Muscle layer of colon (tissue), 2 donors: ENCODE measurements at regions not wholly inside any gene's neighbourhood (a gene's known extent, or its start where the extent isn't known, plus 50 kb on each side); places are given as distances from the start of the nearest gene placed in this dataset.
"Not testable (repeated sequence)": the region's sequence is repeated elsewhere in the genome, so short reads cannot be mapped to it uniquely, and the experiment has no call there.

ENCODE experiments used
- H3K27ac ChIP-seq: one replicate; pipeline ENCODE4 v1.7.0; 2013; ENCODE audit warnings: low read depth, mild to moderate bottlenecking, low read length, moderate library complexity
- H3K27me3 ChIP-seq, 2 donors: one replicate each; pipeline ENCODE4 v1.7.0; 2013; ENCODE audit warnings: low read length in 2 of 2, mild to moderate bottlenecking in 2 of 2; ENCODE audit not compliant: insufficient read depth in 2 of 2, control insufficient read depth in 1 of 2
- H3K36me3 ChIP-seq: one replicate; pipeline ENCODE4 v1.7.0; 2013; ENCODE audit warnings: mild to moderate bottlenecking, low read length; ENCODE audit not compliant: insufficient read depth
- H3K4me1 ChIP-seq: one replicate; pipeline ENCODE4 v1.7.0; 2013; ENCODE audit warnings: mild to moderate bottlenecking, low read length; ENCODE audit not compliant: insufficient read depth
- H3K4me3 ChIP-seq, 2 donors: one replicate each; pipeline ENCODE4 v1.7.0; 2013; ENCODE audit warnings: low read length in 2 of 2, low read depth in 1 of 2, mild to moderate bottlenecking in 1 of 2, moderate library complexity in 1 of 2
- H3K9ac ChIP-seq: one replicate; pipeline ENCODE4 v1.7.0; 2013; ENCODE audit warnings: low read length
- H3K9me3 ChIP-seq: one replicate; pipeline ENCODE4 v1.7.0; 2013; ENCODE audit warnings: mild to moderate bottlenecking, low read length
- donor health status: abdominal sarcoma.
- donor health status: Adenocarcinoma of cecum.

- Histone ChIP-seq H3K4me1 (no peaks in the 10 kb centered on the region), H3K9ac (no peak overlapping the region), H3K9me3 (no peaks in the 10 kb centered on the region), H3K36me3 (no peaks in the 10 kb centered on the region), H3K27ac (no peak overlapping the region), H3K27me3 (no peaks in the 10 kb centered on the region), H3K4me3 (no peak overlapping the region)
Measured at GRCh38 chr11:127962416-127962815, 624.9 kb downstream of the ETS1 start.

- Histone ChIP-seq H3K36me3 (no peaks in the 10 kb centered on the region), H3K27ac (no peak overlapping the region), H3K27me3 (no peaks in the 10 kb centered on the region), H3K9ac (no peak overlapping the region), H3K4me3 (no peak overlapping the region), H3K4me1 (no peaks in the 10 kb centered on the region), H3K9me3 (no peaks in the 10 kb centered on the region)
Measured at GRCh38 chr11:127950162-127950561, 637.2 kb downstream of the ETS1 start.

GRCh38 chr11:127943763-127944162, 643.6 kb downstream of the ETS1 start:
- Histone ChIP-seq H3K4me1 (no peaks in the 10 kb centered on the region), H3K4me3 (no peak overlapping the region), H3K27me3 (no peaks in the 10 kb centered on the region), H3K27ac (no peak overlapping the region), H3K9me3 (no peaks in the 10 kb centered on the region), H3K36me3 (no peaks in the 10 kb centered on the region), H3K9ac (no peak overlapping the region)

- H3K36me3 ChIP-seq = no peaks in the 10 kb centered on the region
- H3K4me1 ChIP-seq = no peaks in the 10 kb centered on the region
- H3K27me3 ChIP-seq = no peaks in the 10 kb centered on the region
- no peak overlapping the region for H3K27ac ChIP-seq
- no peaks in the 10 kb centered on the region for H3K9me3 ChIP-seq
- H3K4me3 ChIP-seq = no peak overlapping the region
- no peak overlapping the region for H3K9ac ChIP-seq
Measured at GRCh38 chr11:127943152-127943551, 644.2 kb downstream of the ETS1 start.

GRCh38 chr11:127941554-127941953, 645.8 kb downstream of the ETS1 start:
- H3K27me3 ChIP-seq, H3K4me1 ChIP-seq, H3K27ac ChIP-seq, H3K36me3 ChIP-seq, H3K9me3 ChIP-seq, H3K9ac ChIP-seq, H3K4me3 ChIP-seq: not testable (repeated sequence)

GRCh38 chr11:127939000-127939399, 648.4 kb downstream of the ETS1 start:
- Histone ChIP-seq H3K36me3 (no peaks in the 10 kb centered on the region), H3K9me3 (no peaks in the 10 kb centered on the region), H3K4me3 (no peak overlapping the region), H3K9ac (no peak overlapping the region), H3K27ac (no peak overlapping the region), H3K27me3 (no peaks in the 10 kb centered on the region), H3K4me1 (no peaks in the 10 kb centered on the region)

- Histone ChIP-seq H3K36me3 (no peaks in the 10 kb centered on the region), H3K27me3 (no peaks in the 10 kb centered on the region), H3K4me3 (no peak overlapping the region), H3K27ac (no peak overlapping the region), H3K4me1 (no peaks in the 10 kb centered on the region), H3K9ac (no peak overlapping the region), H3K9me3 (no peaks in the 10 kb centered on the region)
Measured at GRCh38 chr11:127935081-127935480, 652.3 kb downstream of the ETS1 start.

GRCh38 chr11:127933961-127934360, 653.4 kb downstream of the ETS1 start:
- H3K9ac ChIP-seq, H3K36me3 ChIP-seq, H3K27ac ChIP-seq, H3K4me1 ChIP-seq, H3K4me3 ChIP-seq, H3K9me3 ChIP-seq, H3K27me3 ChIP-seq: not testable (repeated sequence)

- Histone ChIP-seq H3K9ac (no peak overlapping the region), H3K4me1 (no peaks in the 10 kb centered on the region), H3K27ac (no peak overlapping the region), H3K36me3 (no peaks in the 10 kb centered on the region), H3K27me3 (no peaks in the 10 kb centered on the region), H3K9me3 (no peaks in the 10 kb centered on the region), H3K4me3 (no peak overlapping the region)
Measured at GRCh38 chr11:127931803-127932202, 655.6 kb downstream of the ETS1 start.

GRCh38 chr11:127926721-127927120, 660.6 kb downstream of the ETS1 start:
- H3K9ac ChIP-seq = no peak overlapping the region
- no peaks in the 10 kb centered on the region for H3K36me3 ChIP-seq

GRCh38 chr11:127925475-127925874, 661.9 kb downstream of the ETS1 start:
- Histone ChIP-seq H3K4me3 (no peak overlapping the region), H3K36me3 (no peaks in the 10 kb centered on the region), H3K27me3 (no peaks in the 10 kb centered on the region), H3K4me1 (no peaks in the 10 kb centered on the region), H3K9me3 (no peaks in the 10 kb centered on the region), H3K9ac (no peak overlapping the region), H3K27ac (no peak overlapping the region)

More at GRCh38 chr11:127926721-127927120, 660.6 kb downstream of the ETS1 start:
- H3K27ac ChIP-seq = no peak overlapping the region
- H3K4me3 ChIP-seq = no peak overlapping the region
- H3K9me3 ChIP-seq = no peaks in the 10 kb centered on the region
- no peaks in the 10 kb centered on the region for H3K4me1 ChIP-seq
- H3K27me3 ChIP-seq = no peaks in the 10 kb centered on the region

- Histone ChIP-seq H3K27me3 (no peaks in the 10 kb centered on the region), H3K4me1 (no peaks in the 10 kb centered on the region), H3K4me3 (no peak overlapping the region), H3K36me3 (no peaks in the 10 kb centered on the region), H3K9ac (no peak overlapping the region), H3K27ac (no peak overlapping the region), H3K9me3 (no peaks in the 10 kb centered on the region)
Measured at GRCh38 chr11:127919206-127920000, 668.0 kb downstream of the ETS1 start.
